ENCODE measurements at regions not wholly inside any gene's neighbourhood (a gene's known extent, or its start where the extent isn't known, plus 50 kb on each side); places are given as distances from the start of the nearest gene placed in this dataset.

GRCh38 chr6:151690303-151690702, 117.2 kb upstream of the ESR1 start:
- Histone ChIP-seq H3K9me3 (replicated peaks; ENCODE audit: control insufficient read depth, insufficient read depth, low read length) (peaks cover 5% of the 10 kb centered on the region; the same call in 2 of the 3 replicates), H3K4me2 (ENCODE audit: control insufficient read depth, insufficient read depth) (peak overlapping the region; percentile 75), H3K4me1 (ENCODE audit: control insufficient read depth, insufficient read depth, low read length) (peaks cover 17% of the 10 kb centered on the region), H3K27me3 (replicated peaks in 1 of 2; ENCODE audit: control insufficient read depth in 2 of 2, insufficient read depth in 2 of 2, low read length in 1 of 2) (no peaks in the 10 kb centered on the region), H3K27ac (ENCODE audit: control insufficient read depth, insufficient read depth) (no peak overlapping the region), H3K4me3 (peak overlapping the region; percentile 2; the same call in 1 of the 2 replicates), H3K9ac (ENCODE audit: control insufficient read depth, insufficient read depth, low read length) (no peak overlapping the region), H3K36me3 (ENCODE audit: control insufficient read depth in 2 of 2, insufficient read depth in 2 of 2, low read length in 1 of 2) (no peaks in the 10 kb centered on the region), H3K79me2 (ENCODE audit: control insufficient read depth, insufficient read depth, low read length) (no peaks in the 10 kb centered on the region), H2AFZ (ENCODE audit: control insufficient read depth, low read depth, low read length) (peak overlapping the region; percentile 76), H4K20me1 (ENCODE audit: control insufficient read depth, insufficient read depth) (no peaks in the 10 kb centered on the region)
- FAIRE-seq (no peak), ATAC-seq (peak; percentile 72), DNase-seq (ENCODE audit: low read depth, low spot score) (peak; percentile 11)
- ChIA-PET RAD21 (ENCODE audit: unreplicated experiment) (interaction anchor here (0.7 to 5.0 kb wide), 54 partner anchors 8 to 667 kb away, joined by 3 to 93 read pairs (median 5); partner anchors contain the start of gene ESR1), CTCF (interaction anchor here (0.6 to 7.4 kb wide), 60 partner anchors 9 to 1258 kb away, joined by 3 to 157 read pairs (median 5); no protein-coding TSS in a partner anchor), SMC1A (ENCODE audit: uncharacterized antibody, unreplicated experiment) (interaction anchor here (0.6 to 8.3 kb wide), 57 partner anchors 9 to 1280 kb away, joined by 3 to 138 read pairs (median 4); partner anchors contain the start of gene RMND1), POLR2A (interaction anchor here (0.6 to 2.6 kb wide), 7 partner anchors 11 to 75 kb away, joined by 3 to 8 read pairs (median 4); no protein-coding TSS in a partner anchor)
- TF ChIP-seq REST (IDR thresholded peaks at IDR 0.05; ENCODE audit: low read depth, low read length) (no peak), FOXK2 (IDR thresholded peaks at IDR 0.05) (no peak), TCF12 (IDR thresholded peaks at IDR 0.05; ENCODE audit: low read depth, low read length) (no peak), CTCF (IDR thresholded peaks at IDR 0.05 in 2 of 3, conservative IDR thresholded peaks at IDR 0.05 in 1 of 3; ENCODE audit: control insufficient read depth in 2 of 3, extremely low read depth in 1 of 3, insufficient read depth in 1 of 3, low read depth in 3 of 3, low read length in 3 of 3) (peak; percentile 3 to 46 (median 14); a peak in 2 of 6 replicates), SMARCA5 (IDR thresholded peaks at IDR 0.05) (0 out of 2 replicates have a peak, but pooled peaks have one; percentile 17), BMI1 (IDR thresholded peaks at IDR 0.05; ENCODE audit: borderline replicate concordance) (no peak), SMAD5 (IDR thresholded peaks at IDR 0.05; ENCODE audit: low read depth) (no peak), GABPA (IDR thresholded peaks at IDR 0.05; ENCODE audit: low read depth) (no peak), RAD21 (IDR thresholded peaks at IDR 0.05; ENCODE audit: insufficient read depth, low read depth, low read length) (peak; percentile 35; the same call in 1 of the 2 replicates), JUND (IDR thresholded peaks at IDR 0.05; ENCODE audit: low read depth, low read length) (no peak), ATF7 (IDR thresholded peaks at IDR 0.05; ENCODE audit: low read depth) (0 out of 2 replicates have a peak, but pooled peaks have one; percentile 9), ZNF384 (IDR thresholded peaks at IDR 0.05; ENCODE audit: borderline replicate concordance, low read depth, low read length) (peak; percentile 27; the same call in 1 of the 2 replicates), POU2F2 (IDR thresholded peaks at IDR 0.05; ENCODE audit: borderline replicate concordance, low read depth, low read length) (no peak), SMC3 (IDR thresholded peaks at IDR 0.05; ENCODE audit: borderline replicate concordance, low read length) (peak; percentile 30; the same call in 1 of the 2 replicates)
- BruUV-seq (replicated peaks) = no TSS peak
- whole genome bisulfite sequencing (ENCODE audit: insufficient coverage, insufficient replicate concordance, low lambda C conversion rate, missing lambda C conversion rate) = 0% methylated on average over 4 of the region's 4 CpGs
- intact Hi-C loops (cut with micrococcal nuclease; ENCODE audit: unreplicated experiment) (loop anchor here (1.0 to 2.0 kb wide), 3 partner anchors 74 to 578 kb away; no protein-coding TSS in a partner anchor), in situ Hi-C loops (cut with MboI) (loop anchor here (5.0 kb wide), 1 partner anchor 432 kb away; no protein-coding TSS in a partner anchor)

Data from GM12878 (cell line).